ENCODE measurements at regions not wholly inside any gene's neighbourhood (a gene's known extent, or its start where the extent isn't known, plus 50 kb on each side); places are given as distances from the start of the nearest gene placed in this dataset.
A peak's percentile ranks its signal among the peaks of the same experiment; 100 is the strongest.

DNA sequence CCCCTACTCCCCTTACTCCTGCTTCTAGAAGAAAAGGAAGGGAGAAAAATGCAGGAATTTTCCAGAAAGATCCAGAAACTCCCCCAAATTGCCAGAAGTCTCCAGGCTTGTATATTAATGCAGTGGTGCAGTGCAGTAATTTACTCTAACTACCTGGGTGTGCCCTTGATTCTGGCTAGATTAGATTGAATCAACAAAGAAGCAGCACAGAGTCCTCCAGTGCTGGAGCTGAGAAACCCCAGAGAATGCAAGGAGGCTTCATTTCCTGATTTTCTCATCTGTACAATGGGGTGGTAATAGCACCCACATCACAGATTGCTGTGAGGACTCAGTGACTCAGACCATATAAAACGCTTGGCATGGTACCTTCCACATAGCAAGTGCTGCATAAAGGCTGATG is 247.3 kb upstream of the RPL38 start:
- TF ChIP-seq, protein P1, sequence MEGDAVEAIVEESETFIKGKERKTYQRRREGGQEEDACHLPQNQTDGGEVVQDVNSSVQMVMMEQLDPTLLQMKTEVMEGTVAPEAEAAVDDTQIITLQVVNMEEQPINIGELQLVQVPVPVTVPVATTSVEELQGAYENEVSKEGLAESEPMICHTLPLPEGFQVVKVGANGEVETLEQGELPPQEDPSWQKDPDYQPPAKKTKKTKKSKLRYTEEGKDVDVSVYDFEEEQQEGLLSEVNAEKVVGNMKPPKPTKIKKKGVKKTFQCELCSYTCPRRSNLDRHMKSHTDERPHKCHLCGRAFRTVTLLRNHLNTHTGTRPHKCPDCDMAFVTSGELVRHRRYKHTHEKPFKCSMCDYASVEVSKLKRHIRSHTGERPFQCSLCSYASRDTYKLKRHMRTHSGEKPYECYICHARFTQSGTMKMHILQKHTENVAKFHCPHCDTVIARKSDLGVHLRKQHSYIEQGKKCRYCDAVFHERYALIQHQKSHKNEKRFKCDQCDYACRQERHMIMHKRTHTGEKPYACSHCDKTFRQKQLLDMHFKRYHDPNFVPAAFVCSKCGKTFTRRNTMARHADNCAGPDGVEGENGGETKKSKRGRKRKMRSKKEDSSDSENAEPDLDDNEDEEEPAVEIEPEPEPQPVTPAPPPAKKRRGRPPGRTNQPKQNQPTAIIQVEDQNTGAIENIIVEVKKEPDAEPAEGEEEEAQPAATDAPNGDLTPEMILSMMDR (conservative IDR thresholded peaks at IDR 0.05; ENCODE audit: control insufficient read depth, insufficient read depth, low read depth, low read length) = no peak
- DNase-seq (ENCODE audit: low read depth) = peak; percentile 5

DNA sequence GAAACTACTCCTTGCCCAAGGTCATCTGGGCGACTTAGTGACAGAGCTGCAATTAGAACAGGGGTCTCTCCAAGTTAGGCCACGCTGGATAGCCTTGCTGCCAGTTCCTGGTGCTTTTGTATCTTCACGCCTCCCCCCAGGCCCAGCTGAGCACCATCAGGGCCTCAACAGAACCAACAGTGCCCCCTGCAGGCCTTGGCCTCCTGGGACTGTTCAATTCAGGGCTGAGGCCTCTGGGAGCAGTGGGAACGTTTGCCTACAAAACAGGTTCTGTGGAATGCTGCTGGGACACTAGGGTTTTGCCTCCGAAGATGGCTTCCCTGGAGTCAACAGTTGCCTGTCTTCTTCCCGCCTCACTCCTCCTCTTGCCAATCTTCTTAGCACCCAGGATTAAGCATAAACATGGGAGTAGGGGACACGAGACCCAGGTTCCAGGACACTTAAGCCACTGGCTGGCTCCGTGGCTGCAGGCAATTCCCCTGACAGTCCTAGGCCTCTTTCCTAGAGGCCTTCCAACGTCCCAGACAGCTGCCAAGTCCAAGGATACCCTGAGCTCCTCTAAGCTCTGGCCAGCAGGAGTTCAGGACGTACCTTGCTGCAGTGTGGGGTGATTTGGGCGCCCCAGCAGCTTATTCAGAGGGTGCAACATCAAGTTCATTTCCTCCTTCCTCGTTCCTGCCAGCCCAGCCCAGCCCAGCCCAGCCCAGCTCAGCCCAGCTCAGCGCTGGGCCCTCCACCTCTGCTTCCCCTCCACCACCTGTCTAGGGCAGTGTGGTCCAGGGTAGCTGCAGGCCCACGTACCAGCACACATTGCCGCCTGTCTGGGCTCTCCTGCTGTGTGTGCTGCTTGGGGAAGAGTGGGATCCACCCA is 246.6 kb upstream of the RPL38 start:
- no peak overlapping the region for H3K4me3 ChIP-seq (ENCODE audit: control insufficient read depth, low read depth, low read length)
- TF ChIP-seq, protein P1 (conservative IDR thresholded peaks at IDR 0.05; ENCODE audit: control insufficient read depth, insufficient read depth, low read depth, low read length) = peak; percentile 68
- peak; percentile 51 for DNase-seq (ENCODE audit: low read depth)

More for the DNA sequence above, 247.3 kb upstream of the RPL38 start:
- H3K4me3 ChIP-seq (ENCODE audit: control insufficient read depth, low read depth, low read length) = no peak overlapping the region

DNA sequence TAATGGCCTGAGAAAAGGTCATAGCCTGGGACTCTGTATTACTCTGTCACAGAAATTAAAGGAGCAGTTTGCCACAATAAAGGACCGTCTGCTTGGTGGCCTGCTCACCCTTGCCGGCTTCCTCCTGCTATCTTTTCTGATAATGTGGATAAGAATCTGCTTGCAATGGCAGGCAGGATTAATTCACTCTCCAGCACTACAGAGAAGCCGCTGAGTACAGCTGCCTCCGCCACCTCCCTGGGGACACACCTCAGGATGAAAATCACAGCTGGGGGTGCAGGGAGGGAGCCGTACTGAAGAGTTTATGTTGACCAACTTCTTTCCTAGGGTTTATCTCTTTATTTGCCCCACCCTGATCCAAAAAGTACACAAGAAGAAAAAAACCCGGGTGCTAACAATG is 245.9 kb upstream of the RPL38 start:
- TF ChIP-seq, protein P1 (conservative IDR thresholded peaks at IDR 0.05; ENCODE audit: control insufficient read depth, insufficient read depth, low read depth, low read length) = no peak
- no peak overlapping the region for H3K4me3 ChIP-seq (ENCODE audit: control insufficient read depth, low read depth, low read length)

DNA sequence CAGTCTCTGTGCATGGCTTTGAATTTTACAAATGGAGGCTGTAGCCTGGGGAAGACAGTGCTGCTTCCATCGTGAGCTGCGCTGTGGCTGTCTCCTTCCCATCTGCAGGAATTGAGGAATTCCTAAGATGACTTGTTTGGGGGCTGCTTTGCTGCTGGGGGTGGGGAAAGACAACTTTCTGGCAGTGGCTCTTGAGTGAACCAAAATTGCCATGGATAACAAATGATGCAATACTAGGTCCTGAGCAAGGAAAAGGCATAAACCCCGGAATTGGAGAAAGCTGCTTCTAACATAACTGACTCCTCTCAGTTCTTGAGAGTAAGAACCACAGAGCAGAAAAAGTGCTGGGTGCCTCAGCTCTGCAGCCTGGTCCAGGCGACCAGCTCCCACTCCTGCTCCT is 245.0 kb upstream of the RPL38 start:
- TF ChIP-seq, protein P1 (conservative IDR thresholded peaks at IDR 0.05; ENCODE audit: control insufficient read depth, insufficient read depth, low read depth, low read length) = no peak
- no peak for DNase-seq (ENCODE audit: low read depth)
- H3K4me3 ChIP-seq (ENCODE audit: control insufficient read depth, low read depth, low read length) = no peak overlapping the region

More for the DNA sequence above, 245.9 kb upstream of the RPL38 start:
- DNase-seq (ENCODE audit: low read depth) = no peak

DNA sequence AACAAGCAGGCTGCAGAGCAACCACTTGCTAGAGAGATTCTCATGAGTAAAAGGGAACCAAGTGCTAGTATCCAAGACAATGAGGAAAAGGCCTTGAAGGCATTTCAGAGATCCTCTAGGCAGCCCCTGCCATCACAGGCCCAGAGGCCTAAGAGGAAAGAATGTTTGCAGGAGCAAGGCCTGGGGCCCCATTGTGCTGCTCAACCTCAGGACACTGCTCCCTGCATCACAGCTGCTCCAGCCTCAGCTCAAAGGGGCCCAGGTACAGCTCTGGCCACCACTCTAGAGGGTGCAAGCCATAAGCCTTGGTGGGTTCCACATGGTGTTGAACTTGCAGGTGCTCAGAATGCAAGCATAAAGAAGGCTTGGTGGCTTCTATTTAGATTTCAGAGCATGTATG is 243.0 kb upstream of the RPL38 start:
- DNase-seq (ENCODE audit: low read depth) = no peak

DNA sequence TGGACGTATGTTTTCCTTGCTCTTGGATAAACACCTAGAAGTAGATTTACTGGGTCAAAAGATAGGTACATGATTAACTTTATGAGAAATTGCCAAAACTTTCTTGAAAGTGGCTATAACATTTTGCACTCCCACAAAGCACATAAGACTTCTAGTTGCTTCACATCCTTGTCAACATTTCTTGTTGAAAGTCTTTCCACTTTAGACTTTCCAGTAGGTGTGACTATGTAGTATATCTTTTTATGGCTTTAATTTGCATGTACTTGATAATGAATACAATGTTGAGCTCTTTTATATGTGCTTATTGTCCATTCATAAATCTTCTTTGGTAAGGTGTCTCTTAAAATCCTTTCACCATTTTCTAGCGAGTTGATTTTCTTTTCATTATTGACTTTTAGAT is 241.2 kb upstream of the RPL38 start:
- TF ChIP-seq, protein P1 (conservative IDR thresholded peaks at IDR 0.05; ENCODE audit: control insufficient read depth, insufficient read depth, low read depth, low read length) = no peak
- no peak for DNase-seq (ENCODE audit: low read depth)
- H3K4me3 ChIP-seq (ENCODE audit: control insufficient read depth, low read depth, low read length) = no peak overlapping the region

More for the DNA sequence above, 243.0 kb upstream of the RPL38 start:
- no peak overlapping the region for H3K4me3 ChIP-seq (ENCODE audit: control insufficient read depth, low read depth, low read length)
- TF ChIP-seq, protein P1 (conservative IDR thresholded peaks at IDR 0.05; ENCODE audit: control insufficient read depth, insufficient read depth, low read depth, low read length) = no peak
